HFF-Myc (cell line): ENCODE measurements at regions not wholly inside any gene's neighbourhood (a gene's known extent, or its start where the extent isn't known, plus 50 kb on each side); places are given as distances from the start of the nearest gene placed in this dataset.

Source experiments
- DNase-seq: peaks from one replicate; pipeline ENCODE4 v3.0.0-alpha.2; 2011; ENCODE audit warnings: low read depth; ENCODE audit errors: extremely low read depth
- H3K4me3 ChIP-seq: replicated peaks from 2 replicates; pipeline ENCODE4 v1.5.1; 2011; ENCODE audit warnings: low read depth, mild to moderate bottlenecking, control low read depth, low read length
- TF ChIP-seq, protein P1 (sequence below): IDR thresholded peaks from 2 replicates; pipeline ENCODE4 v1.5.1; 2012; ENCODE audit warnings: mild to moderate bottlenecking, low read depth, low read length, control low read depth; ENCODE audit errors: missing control alignments

DNA sequence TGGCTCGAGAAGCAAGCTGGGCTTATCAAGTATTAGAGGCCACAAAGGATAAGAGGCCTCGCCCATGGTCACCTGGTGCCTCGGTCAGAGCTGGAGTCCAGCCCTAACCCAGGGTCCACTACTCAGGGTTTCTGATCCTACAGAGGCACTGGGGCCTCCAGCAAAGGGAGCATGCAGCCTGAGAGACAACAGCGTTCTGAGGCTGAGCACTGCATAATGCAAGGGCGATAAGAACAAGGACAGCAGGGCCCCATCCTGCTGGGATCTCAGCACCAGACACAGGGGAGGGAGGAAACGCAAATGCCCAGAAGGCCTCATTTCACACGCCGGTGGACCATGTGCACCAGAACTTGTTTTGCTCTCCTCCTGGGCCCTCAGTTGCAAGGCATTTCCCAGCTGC is 63.0 kb downstream of the C5orf15 start:
- H3K4me3 ChIP-seq = no peak overlapping the region
- no peak for DNase-seq
- TF ChIP-seq, protein P1, sequence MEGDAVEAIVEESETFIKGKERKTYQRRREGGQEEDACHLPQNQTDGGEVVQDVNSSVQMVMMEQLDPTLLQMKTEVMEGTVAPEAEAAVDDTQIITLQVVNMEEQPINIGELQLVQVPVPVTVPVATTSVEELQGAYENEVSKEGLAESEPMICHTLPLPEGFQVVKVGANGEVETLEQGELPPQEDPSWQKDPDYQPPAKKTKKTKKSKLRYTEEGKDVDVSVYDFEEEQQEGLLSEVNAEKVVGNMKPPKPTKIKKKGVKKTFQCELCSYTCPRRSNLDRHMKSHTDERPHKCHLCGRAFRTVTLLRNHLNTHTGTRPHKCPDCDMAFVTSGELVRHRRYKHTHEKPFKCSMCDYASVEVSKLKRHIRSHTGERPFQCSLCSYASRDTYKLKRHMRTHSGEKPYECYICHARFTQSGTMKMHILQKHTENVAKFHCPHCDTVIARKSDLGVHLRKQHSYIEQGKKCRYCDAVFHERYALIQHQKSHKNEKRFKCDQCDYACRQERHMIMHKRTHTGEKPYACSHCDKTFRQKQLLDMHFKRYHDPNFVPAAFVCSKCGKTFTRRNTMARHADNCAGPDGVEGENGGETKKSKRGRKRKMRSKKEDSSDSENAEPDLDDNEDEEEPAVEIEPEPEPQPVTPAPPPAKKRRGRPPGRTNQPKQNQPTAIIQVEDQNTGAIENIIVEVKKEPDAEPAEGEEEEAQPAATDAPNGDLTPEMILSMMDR = no peak

DNA sequence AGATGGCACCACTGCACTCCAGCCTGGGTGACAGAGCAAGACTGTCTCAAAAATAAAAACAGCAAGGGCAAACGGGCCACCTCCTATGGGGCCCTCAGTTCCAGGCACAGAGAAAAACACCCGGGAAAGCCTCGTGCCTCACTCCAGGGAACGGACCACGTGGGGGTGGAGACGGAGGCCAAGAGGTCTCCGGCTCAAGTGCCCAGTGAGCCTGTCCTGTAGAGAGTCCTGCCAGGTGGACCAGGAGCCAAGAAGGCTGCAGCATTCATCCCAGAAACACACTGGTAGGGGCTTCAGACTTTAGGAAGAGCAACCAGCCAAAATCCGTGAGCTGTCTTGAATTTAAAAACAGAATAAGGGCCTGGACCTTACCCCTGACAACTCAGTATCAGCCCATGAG is 63.8 kb downstream of the C5orf15 start:
- TF ChIP-seq, protein P1 = no peak
- no peak overlapping the region for H3K4me3 ChIP-seq
- DNase-seq = no peak

DNA sequence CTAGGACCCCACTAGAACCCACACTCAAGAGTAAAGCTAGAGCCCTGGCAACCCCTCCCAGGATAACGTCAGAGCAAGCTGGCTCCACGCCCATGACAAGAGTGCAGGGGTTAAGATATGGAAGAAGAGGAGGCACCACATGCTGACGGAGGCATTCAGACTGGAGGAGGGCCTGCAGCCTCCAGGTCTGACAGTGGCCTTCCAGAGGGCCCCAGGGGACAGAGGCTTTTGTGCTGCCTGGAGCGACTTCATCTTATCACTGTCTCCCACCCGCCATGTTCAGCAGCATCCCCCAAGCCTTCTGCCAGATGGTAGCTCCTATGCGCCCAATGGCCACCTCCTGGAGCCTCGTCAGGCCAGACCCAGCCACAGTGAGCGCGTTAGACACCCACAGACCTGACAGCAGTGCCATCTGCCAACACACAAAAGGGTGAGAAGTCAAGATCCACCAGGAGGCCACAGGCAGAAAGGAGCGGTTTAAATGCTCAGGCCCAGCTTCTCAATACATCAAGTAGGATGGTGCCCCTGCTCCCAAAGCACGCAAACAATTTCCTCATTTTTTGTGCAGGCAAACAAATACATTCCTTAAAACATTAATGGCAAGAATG is 65.8 kb downstream of the C5orf15 start:
- TF ChIP-seq, protein P1 = no peak
- no peak overlapping the region for H3K4me3 ChIP-seq
- DNase-seq = no peak

DNA sequence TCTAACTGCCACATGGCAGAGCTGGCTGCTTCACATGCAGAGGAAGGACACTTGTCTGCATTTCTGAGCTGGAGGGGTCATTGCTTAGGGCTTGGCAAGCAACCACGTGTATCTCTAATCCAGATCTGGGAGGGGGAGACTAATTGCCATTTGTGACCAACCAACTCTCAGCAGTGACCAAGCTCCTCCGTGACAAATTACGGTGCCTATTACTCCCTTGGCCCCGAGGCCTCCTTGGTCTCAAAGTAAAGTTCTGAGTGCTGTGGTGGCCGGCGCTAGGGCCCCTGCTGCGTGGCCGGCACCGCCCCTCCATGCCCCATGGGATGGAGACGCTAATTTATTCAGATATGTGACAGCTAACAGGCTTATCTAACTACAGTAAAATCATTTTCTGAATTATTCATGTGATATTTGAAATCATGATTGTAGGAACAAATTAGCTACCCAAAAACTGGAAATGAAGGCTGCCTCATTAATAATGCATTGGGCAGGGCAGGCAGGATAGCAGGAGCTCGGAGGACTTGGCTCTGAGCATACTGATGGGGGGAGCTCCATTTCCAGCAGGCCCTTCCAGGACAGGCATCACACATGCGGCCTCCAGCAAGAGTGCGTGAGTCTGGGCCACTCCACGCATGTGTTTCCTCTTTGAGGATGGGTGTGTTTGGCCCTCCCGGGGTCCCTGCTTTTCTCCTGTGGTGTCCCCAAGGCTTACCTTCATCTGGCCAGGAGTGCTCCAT is 67.7 kb downstream of the C5orf15 start:
- no peak for DNase-seq
- TF ChIP-seq, protein P1 = no peak
- no peak overlapping the region for H3K4me3 ChIP-seq

DNA sequence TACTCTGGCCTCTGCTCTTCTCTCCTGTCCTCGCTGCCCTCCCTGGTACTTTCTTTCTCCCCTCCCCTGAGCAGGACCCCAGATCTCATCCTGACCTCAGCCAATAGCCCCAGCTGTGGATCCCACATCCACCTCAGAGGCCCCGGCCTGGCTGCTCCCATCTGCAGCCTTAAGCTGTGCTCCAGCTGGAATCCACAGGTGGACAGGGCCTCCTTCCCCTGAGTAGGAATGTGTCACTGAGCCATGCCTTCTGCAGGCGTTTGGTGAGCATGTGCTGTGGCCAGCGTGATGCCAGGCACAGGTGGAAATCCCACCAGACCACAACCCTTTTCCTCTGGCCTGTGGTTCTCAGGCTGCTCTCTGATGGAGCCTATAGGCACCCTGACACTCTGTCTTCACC is 68.9 kb downstream of the C5orf15 start:
- TF ChIP-seq, protein P1 = no peak
- H3K4me3 ChIP-seq = no peak overlapping the region
- no peak for DNase-seq

DNA sequence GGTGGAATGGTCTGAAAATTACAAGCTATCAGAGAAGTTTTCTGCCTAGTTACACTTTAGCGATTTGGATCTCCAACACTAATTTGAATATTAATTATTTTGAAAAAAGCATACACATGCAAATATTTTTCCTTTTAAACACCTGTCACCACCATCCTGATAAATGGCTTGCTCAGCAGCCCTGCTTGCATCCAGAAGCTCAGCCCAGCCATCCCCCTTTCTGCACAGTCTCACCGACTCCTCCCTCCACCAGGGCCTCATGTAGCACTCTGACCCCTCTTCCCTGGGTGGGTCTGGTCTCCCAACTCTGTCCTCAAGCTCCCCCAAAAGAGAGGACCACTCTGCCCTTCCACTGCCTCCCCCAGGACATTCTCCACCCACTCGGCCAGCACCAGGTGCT is 70.0 kb downstream of the C5orf15 start:
- no peak overlapping the region for H3K4me3 ChIP-seq
- DNase-seq = no peak
- TF ChIP-seq, protein P1 = no peak
